WTC11 (cell line): ENCODE measurements at regions not wholly inside any gene's neighbourhood (a gene's known extent, or its start where the extent isn't known, plus 50 kb on each side); places are given as distances from the start of the nearest gene placed in this dataset.

Source experiments
- CTCF ChIP-seq: fragments of 200-600 bp; IDR thresholded peaks from 2 replicates; pipeline ENCODE4 v1.8.0; 2022; ENCODE audit warnings: antibody characterized with exemption
- NFYB ChIP-seq: sonication (generic); formaldehyde crosslinking; conservative IDR thresholded peaks from 2 replicates; pipeline ENCODE4 v1.8.0; 2022; ENCODE audit warnings: low read depth, missing genetic modification reagents

GRCh38 chr10:52986125-52986524 is 213.5 kb upstream of the MBL2 start:
- TF ChIP-seq NFYB: no peak
- TF ChIP-seq CTCF: no peak
